PC-3 (cell line): ENCODE measurements at regions not wholly inside any gene's neighbourhood (a gene's known extent, or its start where the extent isn't known, plus 50 kb on each side); places are given as distances from the start of the nearest gene placed in this dataset.

ENCODE experiments used
- ATAC-seq: fragments of 200-7000 bp; cut with Tn5 transposase; 2 replicates; pipeline ENCODE4 v1.9.1; 2020; ENCODE audit warnings: mild to moderate bottlenecking, moderate library complexity
- BruUV-seq: library from RNA; stranded (reverse); fragments of 400-500 nt; replicated peaks from 2 replicates; lab custom pipeline; 2021; lab: Mats Ljungman, UMichigan
- CTCF ChIA-PET: fragments of 300-600 bp; sonication (Branson Sonifier 250); formaldehyde crosslinking; loops from one replicate; lab custom pipeline; 2022; ENCODE audit warnings: antibody characterized with exemption; lab: Charles Lee
- POLR2A ChIA-PET: fragments of 300-600 bp; sonication (Branson Sonifier 250); formaldehyde crosslinking; loops from one replicate; lab custom pipeline; 2022; ENCODE audit warnings: antibody characterized with exemption; ENCODE audit not compliant: unreplicated experiment; lab: Charles Lee
- DNase-seq: peaks from one replicate; pipeline ENCODE4 v3.0.0-alpha.2; 2015
- H2AFZ ChIP-seq: fragments of 300-600 bp; sonication (generic); 2 replicates; pipeline ENCODE4 v1.6.0; 2016; ENCODE audit warnings: antibody characterized with exemption, low read length
- H3F3A ChIP-seq: fragments of 300-600 bp; sonication (generic); one replicate; pipeline ENCODE4 v1.6.0; 2017; ENCODE audit warnings: antibody characterized with exemption, low read length, control low read depth, mild to moderate bottlenecking; ENCODE audit not compliant: unreplicated experiment
- H3K27ac ChIP-seq: fragments of 300-600 bp; sonication (generic); 2 replicates; pipeline ENCODE4 v1.5.1; 2016; ENCODE audit warnings: mild to moderate bottlenecking, low read length
- H3K27me3 ChIP-seq: fragments of 300-600 bp; sonication (generic); 2 replicates; pipeline ENCODE4 v1.6.1; 2016; ENCODE audit warnings: low read length, mixed read lengths
- H3K36me3 ChIP-seq: fragments of 300-600 bp; sonication (generic); 2 replicates; pipeline ENCODE4 v1.6.1; 2016; ENCODE audit warnings: low read depth, mixed run types, low read length, mixed read lengths
- H3K4me1 ChIP-seq: fragments of 300-600 bp; sonication (generic); 2 replicates; pipeline ENCODE4 v1.5.1; 2016; ENCODE audit warnings: low read length; ENCODE audit not compliant: insufficient read depth
- H3K4me2 ChIP-seq: fragments of 300-600 bp; sonication (generic); 2 replicates; pipeline ENCODE4 v1.6.0; 2016; ENCODE audit warnings: low read length
- H3K4me3 ChIP-seq: fragments of 300-600 bp; sonication (generic); 2 replicates; pipeline ENCODE4 v1.5.1; 2016; ENCODE audit warnings: mild to moderate bottlenecking, low read length, mixed read lengths
- H3K79me2 ChIP-seq: fragments of 300-600 bp; sonication (generic); 2 replicates; pipeline ENCODE4 v1.6.1; 2017; ENCODE audit warnings: low read length, mixed read lengths
- H3K9ac ChIP-seq: fragments of 300-600 bp; sonication (generic); 2 replicates; pipeline ENCODE4 v1.6.0; 2016; ENCODE audit warnings: mild to moderate bottlenecking, low read length
- H3K9me2 ChIP-seq: fragments of 300-600 bp; sonication (generic); replicated peaks from 2 replicates; pipeline ENCODE4 v1.6.1; 2016; ENCODE audit warnings: mixed run types, low read length, mixed read lengths
- H3K9me3 ChIP-seq: fragments of 300-600 bp; sonication (generic); 2 replicates; pipeline ENCODE4 v1.6.1; 2016; ENCODE audit warnings: low read length, mixed read lengths
- H4K20me1 ChIP-seq: fragments of 300-600 bp; sonication (generic); 2 replicates; pipeline ENCODE4 v1.6.1; 2016; ENCODE audit warnings: low read length, mixed read lengths
- EZH2 ChIP-seq: fragments of 300-600 bp; sonication (generic); IDR thresholded peaks from one replicate; pipeline ENCODE4 v1.6.1; 2017; ENCODE audit warnings: antibody characterized with exemption, mild to moderate bottlenecking, low read length; ENCODE audit not compliant: unreplicated experiment
- EZH2phosphoT487 ChIP-seq: fragments of 300-600 bp; sonication (generic); IDR thresholded peaks from 2 replicates; pipeline ENCODE4 v1.6.1; 2018; ENCODE audit warnings: mild to moderate bottlenecking, antibody characterized with exemption, low read length, borderline replicate concordance
- intact Hi-C: fragments of 100-400 bp; cut with micrococcal nuclease; formaldehyde crosslinking; loops from 2 replicates; pipeline ENCODE4 v1.9.0; 2023
- TF ChIP-seq, protein P1 (sequence below): fragments of 300-600 bp; sonication (generic); conservative IDR thresholded peaks from 2 replicates; pipeline ENCODE4 v1.5.1; 2017; ENCODE audit warnings: antibody characterized with exemption, low read depth, mild to moderate bottlenecking, low read length

DNA sequence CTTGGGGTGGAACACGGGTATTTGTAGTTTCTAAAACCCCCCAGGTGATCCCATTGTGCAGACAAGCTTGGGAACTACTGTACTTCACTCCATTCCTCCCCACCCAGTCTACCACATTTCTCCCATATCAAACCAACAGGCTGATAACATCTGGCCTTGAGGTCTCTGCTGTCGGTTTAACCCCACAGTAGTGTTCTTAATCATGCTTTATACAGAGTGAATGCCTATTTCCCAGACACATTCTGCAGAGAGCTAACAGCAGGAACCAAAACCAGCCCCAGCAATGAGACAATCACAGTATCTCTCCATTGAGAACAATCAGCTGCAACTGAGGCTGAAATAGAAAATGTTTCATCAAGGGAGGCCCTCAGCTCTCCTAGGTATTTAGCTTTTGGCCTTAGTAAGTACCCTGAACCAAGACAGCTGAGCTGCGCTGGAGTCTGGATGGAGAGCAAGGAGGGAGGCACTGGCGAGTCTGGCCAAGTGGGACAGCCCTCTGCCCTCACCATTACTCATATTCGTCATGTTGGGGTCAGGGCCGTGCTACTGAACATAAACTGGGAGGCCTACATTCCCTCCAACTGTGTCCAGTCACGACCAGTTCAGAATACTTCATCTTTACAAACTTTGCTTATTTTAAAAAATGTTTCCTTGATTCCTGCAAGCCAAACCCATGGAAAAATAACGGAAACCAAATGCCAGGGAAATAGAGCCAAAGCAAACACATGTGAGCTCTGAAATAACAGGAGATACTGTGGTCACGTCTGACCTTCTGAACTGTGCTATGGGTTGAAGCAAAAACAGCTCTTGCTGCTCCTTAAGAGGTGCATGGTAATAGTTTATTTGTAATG lies 81.0 kb downstream of the CCDC34 start:
- Histone ChIP-seq H4K20me1 (no peaks in the 10 kb centered on the region), H3K4me2 (no peak overlapping the region), H2AFZ (no peak overlapping the region), H3K27me3 (no peaks in the 10 kb centered on the region), H3F3A (no peaks in the 10 kb centered on the region), H3K27ac (no peak overlapping the region), H3K9me2 (no peaks in the 10 kb centered on the region), H3K36me3 (no peaks in the 10 kb centered on the region), H3K4me1 (no peaks in the 10 kb centered on the region), H3K4me3 (no peak overlapping the region), H3K9me3 (no peaks in the 10 kb centered on the region), H3K9ac (no peak overlapping the region), H3K79me2 (no peaks in the 10 kb centered on the region)
- TF ChIP-seq, protein P1, sequence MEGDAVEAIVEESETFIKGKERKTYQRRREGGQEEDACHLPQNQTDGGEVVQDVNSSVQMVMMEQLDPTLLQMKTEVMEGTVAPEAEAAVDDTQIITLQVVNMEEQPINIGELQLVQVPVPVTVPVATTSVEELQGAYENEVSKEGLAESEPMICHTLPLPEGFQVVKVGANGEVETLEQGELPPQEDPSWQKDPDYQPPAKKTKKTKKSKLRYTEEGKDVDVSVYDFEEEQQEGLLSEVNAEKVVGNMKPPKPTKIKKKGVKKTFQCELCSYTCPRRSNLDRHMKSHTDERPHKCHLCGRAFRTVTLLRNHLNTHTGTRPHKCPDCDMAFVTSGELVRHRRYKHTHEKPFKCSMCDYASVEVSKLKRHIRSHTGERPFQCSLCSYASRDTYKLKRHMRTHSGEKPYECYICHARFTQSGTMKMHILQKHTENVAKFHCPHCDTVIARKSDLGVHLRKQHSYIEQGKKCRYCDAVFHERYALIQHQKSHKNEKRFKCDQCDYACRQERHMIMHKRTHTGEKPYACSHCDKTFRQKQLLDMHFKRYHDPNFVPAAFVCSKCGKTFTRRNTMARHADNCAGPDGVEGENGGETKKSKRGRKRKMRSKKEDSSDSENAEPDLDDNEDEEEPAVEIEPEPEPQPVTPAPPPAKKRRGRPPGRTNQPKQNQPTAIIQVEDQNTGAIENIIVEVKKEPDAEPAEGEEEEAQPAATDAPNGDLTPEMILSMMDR, result no peak
- TF ChIP-seq EZH2phosphoT487, result no peak
- no peak for TF ChIP-seq EZH2
- no peak for ATAC-seq
- DNase-seq, result no peak
- ChIA-PET CTCF (no interaction called here), POLR2A (no interaction called here)
- intact Hi-C loops, result no loop called here
- BruUV-seq, result no TSS peak

DNA sequence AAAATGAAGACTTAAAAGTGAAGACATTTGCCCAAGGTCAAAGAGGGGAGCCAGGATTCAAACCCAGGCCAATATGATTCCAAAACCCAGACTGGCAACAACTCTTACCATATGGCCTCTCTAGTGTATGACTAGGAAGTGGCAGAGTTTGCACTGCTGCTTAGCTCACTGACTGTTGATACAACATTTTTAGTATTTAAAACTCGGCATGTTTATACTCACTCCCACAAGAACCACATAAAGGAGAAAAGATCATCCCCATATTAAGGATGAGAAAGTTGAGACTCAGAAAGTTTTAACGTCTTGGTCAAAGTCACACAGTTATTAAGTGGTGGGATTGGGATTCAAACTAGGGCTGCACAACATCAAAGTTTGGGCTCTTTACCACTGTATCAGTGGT lies 81.7 kb downstream of the CCDC34 start:
- Histone ChIP-seq H3K9ac (no peak overlapping the region), H3K27me3 (no peaks in the 10 kb centered on the region), H3K79me2 (no peaks in the 10 kb centered on the region), H3F3A (no peaks in the 10 kb centered on the region), H2AFZ (no peak overlapping the region), H3K4me1 (no peaks in the 10 kb centered on the region), H3K9me3 (no peaks in the 10 kb centered on the region), H3K9me2 (no peaks in the 10 kb centered on the region), H3K36me3 (no peaks in the 10 kb centered on the region), H3K27ac (no peak overlapping the region), H3K4me2 (no peak overlapping the region), H3K4me3 (no peak overlapping the region), H4K20me1 (no peaks in the 10 kb centered on the region)
- ATAC-seq (no peak), DNase-seq (no peak)
- intact Hi-C loops, result no loop called here
- no TSS peak for BruUV-seq
- ChIA-PET CTCF (no interaction called here), POLR2A (no interaction called here)
- TF ChIP-seq EZH2 (no peak), EZH2phosphoT487 (no peak)
- TF ChIP-seq, protein P1, result no peak

DNA sequence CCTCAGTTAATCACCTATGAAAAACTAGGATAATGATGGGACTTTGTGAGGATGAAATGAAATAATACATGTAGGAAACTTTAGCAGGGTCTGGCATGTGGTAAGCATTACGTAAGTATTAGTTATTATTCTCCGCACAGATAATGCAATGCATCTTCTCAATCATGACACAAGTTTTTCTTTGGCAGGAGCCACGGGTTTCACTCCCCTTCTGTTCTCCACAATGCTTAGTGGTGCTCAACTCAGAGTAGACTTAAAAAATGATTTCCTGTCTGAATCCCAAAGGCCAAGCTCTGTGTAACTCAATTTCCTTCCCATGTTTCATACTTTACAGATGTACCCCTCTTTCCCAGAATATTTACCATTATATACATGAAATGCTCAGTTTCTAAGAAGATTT lies 82.9 kb downstream of the CCDC34 start:
- H4K20me1 ChIP-seq, result no peaks in the 10 kb centered on the region
- CTCF ChIA-PET, result no interaction called here
- POLR2A ChIA-PET, result no interaction called here
- H3K27me3 ChIP-seq, result no peaks in the 10 kb centered on the region
- H3K27ac ChIP-seq, result no peak overlapping the region
- no peaks in the 10 kb centered on the region for H3F3A ChIP-seq
- TF ChIP-seq EZH2, result no peak
- TF ChIP-seq, protein P1, result no peak
- no peak for TF ChIP-seq EZH2phosphoT487
- no peaks in the 10 kb centered on the region for H3K36me3 ChIP-seq
- H3K9ac ChIP-seq, result no peak overlapping the region
- no peak for ATAC-seq
- no TSS peak for BruUV-seq
- intact Hi-C loops, result no loop called here
- H3K4me2 ChIP-seq, result no peak overlapping the region
- H3K9me3 ChIP-seq, result no peaks in the 10 kb centered on the region
- DNase-seq, result no peak
- H3K4me3 ChIP-seq, result no peak overlapping the region
- H2AFZ ChIP-seq, result no peak overlapping the region
- no peaks in the 10 kb centered on the region for H3K9me2 ChIP-seq
- H3K79me2 ChIP-seq, result no peaks in the 10 kb centered on the region
- no peaks in the 10 kb centered on the region for H3K4me1 ChIP-seq
